CD14-positive monocyte (primary cell): ENCODE measurements at regions not wholly inside any gene's neighbourhood (a gene's known extent, or its start where the extent isn't known, plus 50 kb on each side); places are given as distances from the start of the nearest gene placed in this dataset.

Source experiments
- DNase-seq, 3 donors: peaks; one replicate each; pipeline ENCODE4 v3.0.0-alpha.2; 2011 to 2022
- H2AFZ ChIP-seq: 2 replicates; pipeline ENCODE4 v1.6.0; 2012; ENCODE audit warnings: mild to moderate bottlenecking, low read depth, low read length, inconsistent platforms; ENCODE audit not compliant: insufficient read depth, poor library complexity, severe bottlenecking
- H3K27ac ChIP-seq, 2 donors: 1 replicate in 1 of 2; 2 replicates in 1 of 2; pipeline ENCODE4 v1.5.1; 2012 to 2013; ENCODE audit warnings: low read length in 2 of 2, control low read depth in 1 of 2, inconsistent platforms in 1 of 2, low read depth in 1 of 2, mild to moderate bottlenecking in 1 of 2
- H3K27me3 ChIP-seq, 2 donors: one replicate each; pipeline versions ENCODE4 v1.6.0 to v1.6.1; 2011 to 2013; ENCODE audit warnings: low read length in 2 of 2; ENCODE audit not compliant: control insufficient read depth in 2 of 2, insufficient read depth in 2 of 2
- H3K36me3 ChIP-seq, 2 donors: replicated peaks in 1 of 2; 1 replicate in 1 of 2; 2 replicates in 1 of 2; pipeline versions ENCODE4 v1.5.1 to v1.6.1; 2012 to 2013; ENCODE audit warnings: low read length in 2 of 2, control low read depth in 1 of 2, inconsistent platforms in 1 of 2, mild to moderate bottlenecking in 1 of 2; ENCODE audit not compliant: insufficient read depth in 2 of 2, control insufficient read depth in 1 of 2
- H3K4me1 ChIP-seq, 2 donors: 1 replicate in 1 of 2; 2 replicates in 1 of 2; pipeline versions ENCODE4 v1.5.1 to v1.6.1; 2012 to 2013; ENCODE audit warnings: low read length in 2 of 2, control low read depth in 1 of 2, inconsistent platforms in 1 of 2, mild to moderate bottlenecking in 1 of 2, moderate library complexity in 1 of 2; ENCODE audit not compliant: insufficient read depth in 2 of 2, control insufficient read depth in 1 of 2
- H3K4me2 ChIP-seq: replicated peaks from 2 replicates; pipeline ENCODE3; 2012; ENCODE audit warnings: low read length, moderate library complexity, mild to moderate bottlenecking; ENCODE audit not compliant: poor library complexity, severe bottlenecking; ENCODE audit errors: extremely low read depth
- H3K4me3 ChIP-seq, 3 experiments: fragments of 200-600 bp in 1 of 3; sonication (generic) in 1 of 3; replicated peaks in 1 of 3; 1 replicate in 2 of 3; 2 replicates in 1 of 3; pipeline ENCODE4 v1.5.1; 2011 to 2013; ENCODE audit warnings: low read length in 3 of 3, mild to moderate bottlenecking in 3 of 3, control low read depth in 2 of 3, low read depth in 2 of 3, inconsistent platforms in 1 of 3, moderate library complexity in 1 of 3
- H3K79me2 ChIP-seq: 2 replicates; pipeline ENCODE4 v1.6.0; 2012; ENCODE audit warnings: mild to moderate bottlenecking, control low read depth, inconsistent platforms, low read length, moderate library complexity; ENCODE audit not compliant: insufficient read depth
- H3K9ac ChIP-seq: 2 replicates; pipeline ENCODE4 v1.6.0; 2017; ENCODE audit warnings: low read length, mild to moderate bottlenecking; ENCODE audit not compliant: insufficient read depth, poor library complexity, severe bottlenecking
- H3K9me3 ChIP-seq, 2 donors: replicated peaks in 1 of 2; 1 replicate in 1 of 2; 2 replicates in 1 of 2; pipeline versions ENCODE4 v1.5.1 to v1.6.1; 2012 to 2013; ENCODE audit warnings: low read length in 2 of 2, control low read depth in 1 of 2; ENCODE audit not compliant: control insufficient read depth in 1 of 2, insufficient read depth in 1 of 2
- H4K20me1 ChIP-seq: 2 replicates; pipeline ENCODE4 v1.6.0; 2012; ENCODE audit warnings: mild to moderate bottlenecking, low read length, control low read depth, moderate library complexity; ENCODE audit not compliant: insufficient read depth
- H3K27ac Mint-ChIP-seq, 7 donors: one replicate each; pipeline ENCODE4 v1.8.0; 2020; ENCODE audit warnings: mild to moderate bottlenecking in 7 of 7, mixed read lengths in 7 of 7, moderate library complexity in 6 of 7, inconsistent platforms in 2 of 7
- H3K27me3 Mint-ChIP-seq, 3 donors: one replicate each; pipeline ENCODE4 v1.8.0; 2021 to 2022; ENCODE audit warnings: low read depth in 3 of 3, mild to moderate bottlenecking in 3 of 3, mixed read lengths in 3 of 3, moderate library complexity in 3 of 3, inconsistent platforms in 1 of 3
- H3K36me3 Mint-ChIP-seq, 2 donors: one replicate each; pipeline ENCODE4 v1.8.0; 2020; ENCODE audit warnings: mixed read lengths in 2 of 2, inconsistent platforms in 1 of 2, mild to moderate bottlenecking in 1 of 2
- H3K4me1 Mint-ChIP-seq: one replicate; pipeline ENCODE4 v1.8.0; 2020; ENCODE audit warnings: mild to moderate bottlenecking, mixed read lengths
- H3K4me3 Mint-ChIP-seq, 2 donors: one replicate each; pipeline ENCODE4 v1.8.0; 2020; ENCODE audit warnings: mild to moderate bottlenecking in 2 of 2, mixed read lengths in 2 of 2, moderate library complexity in 1 of 2
- H3K9me3 Mint-ChIP-seq, 7 donors: one replicate each; pipeline ENCODE4 v1.8.0; 2020 to 2022; ENCODE audit warnings: mixed read lengths in 7 of 7, mild to moderate bottlenecking in 6 of 7, moderate library complexity in 6 of 7, inconsistent platforms in 2 of 7
- CTCF ChIP-seq: fragments of 200-600 bp; IDR thresholded peaks from one replicate; pipeline ENCODE4 v1.8.0; 2022; ENCODE audit warnings: antibody characterized with exemption, mild to moderate bottlenecking
- WGBS: methylation state at CpG from one replicate; pipeline ENCODE4 v1.1.5; 2013; ENCODE audit warnings: missing lambda C conversion rate; ENCODE audit not compliant: insufficient coverage; 5-methylcytosine and 5-hydroxymethylcytosine counted together
- intact Hi-C, 2 donors: fragments of 100-400 bp; cut with micrococcal nuclease; formaldehyde crosslinking; loops; one replicate each; pipeline versions ENCODE4 v1.15.0 to v1.15.1; 2023

DNA sequence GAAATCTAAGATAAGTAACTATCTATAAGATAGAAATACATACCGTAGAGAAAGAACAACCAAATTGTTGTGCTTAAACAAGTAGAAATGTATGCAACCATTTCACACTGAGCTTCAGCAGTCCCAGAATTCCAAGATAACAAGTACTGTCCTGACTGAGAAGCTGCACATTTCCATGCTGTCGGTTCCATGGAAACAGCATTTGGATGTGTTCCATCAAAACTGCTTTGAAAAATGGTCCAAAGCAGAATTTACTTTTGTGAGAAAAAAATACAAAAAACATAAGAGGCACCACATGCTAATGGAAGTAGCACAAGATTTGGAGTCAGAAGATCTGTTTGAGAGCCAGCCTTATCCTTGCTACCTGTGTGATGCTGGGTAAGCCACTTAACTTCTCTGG, 92.6 kb downstream of the MTERF1 start:
- no peaks in the 10 kb centered on the region for H3K36me3 ChIP-seq
- Mint-ChIP-seq H3K4me3 (no peak overlapping the region), H3K4me1 (no peaks in the 10 kb centered on the region), H3K27ac (no peak overlapping the region), H3K9me3 (peaks cover 0 to 11% (median 2%) of the 10 kb centered on the region in 7 donors), H3K36me3 (no peaks in the 10 kb centered on the region), H3K27me3 (peaks cover 1 to 3% (median 2%) of the 10 kb centered on the region in 3 donors)
- H3K4me3 ChIP-seq, result no peak overlapping the region
- no peak overlapping the region for H3K4me2 ChIP-seq
- peaks cover 0 to 2% of the 10 kb centered on the region in 2 donors for H3K9me3 ChIP-seq
- H2AFZ ChIP-seq, result no peak overlapping the region
- H3K9ac ChIP-seq, result no peak overlapping the region
- no peaks in the 10 kb centered on the region for H3K27me3 ChIP-seq
- no peaks in the 10 kb centered on the region for H3K79me2 ChIP-seq
- intact Hi-C loops, result no loop called here
- WGBS, result no CpG with 5 or more reads among the region's 2 CpGs
- no peaks in the 10 kb centered on the region for H4K20me1 ChIP-seq
- no peaks in the 10 kb centered on the region for H3K4me1 ChIP-seq
- DNase-seq, result no peak
- no peak for TF ChIP-seq CTCF
- H3K27ac ChIP-seq, result no peak overlapping the region

GRCh38 chr7:91789086-91789485, 91.4 kb downstream of the MTERF1 start:
- Histone ChIP-seq H3K4me2 (no peak overlapping the region), H3K4me3 (no peak overlapping the region), H3K9ac (no peak overlapping the region), H3K27me3 (no peaks in the 10 kb centered on the region), H3K79me2 (no peaks in the 10 kb centered on the region), H3K9me3 (peaks cover 0 to 2% of the 10 kb centered on the region in 2 donors), H3K36me3 (no peaks in the 10 kb centered on the region), H2AFZ (no peak overlapping the region), H4K20me1 (no peaks in the 10 kb centered on the region), H3K4me1 (no peaks in the 10 kb centered on the region), H3K27ac (no peak overlapping the region)
- WGBS, result no CpG with 5 or more reads among the region's 2 CpGs
- H3K27ac Mint-ChIP-seq, result no peak overlapping the region
- intact Hi-C loops, result no loop called here
- peaks cover 0 to 3% (median 0%) of the 10 kb centered on the region in 3 donors for H3K27me3 Mint-ChIP-seq
- H3K36me3 Mint-ChIP-seq, result no peaks in the 10 kb centered on the region
- TF ChIP-seq CTCF, result no peak
- H3K9me3 Mint-ChIP-seq, result peaks cover 0 to 15% (median 2%) of the 10 kb centered on the region in 7 donors
- no peak for DNase-seq
- no peak overlapping the region for H3K4me3 Mint-ChIP-seq
- H3K4me1 Mint-ChIP-seq, result no peaks in the 10 kb centered on the region
